A673 (cell line): ENCODE measurements at regions not wholly inside any gene's neighbourhood (a gene's known extent, or its start where the extent isn't known, plus 50 kb on each side); places are given as distances from the start of the nearest gene placed in this dataset.
"Not testable (repeated sequence)": the region's sequence is repeated elsewhere in the genome, so short reads cannot be mapped to it uniquely, and the experiment has no call there.

ENCODE experiments used
- BruUV-seq: library from RNA; stranded (reverse); fragments of 400-500 nt; replicated peaks from 2 replicates; lab custom pipeline; 2021; lab: Mats Ljungman, UMichigan
- CTCF ChIA-PET: fragments of 300-600 bp; sonication (Branson Sonifier 250); formaldehyde crosslinking; loops from one replicate; lab custom pipeline; 2022; ENCODE audit warnings: antibody characterized with exemption; lab: Charles Lee
- POLR2A ChIA-PET: fragments of 300-600 bp; sonication (Branson Sonifier 250); formaldehyde crosslinking; loops from one replicate; lab custom pipeline; 2022; ENCODE audit warnings: antibody characterized with exemption; ENCODE audit not compliant: low non-redundant PET; lab: Charles Lee
- DNase-seq: peaks from one replicate; pipeline ENCODE4 v3.0.0-alpha.2; 2015; ENCODE audit warnings: low spot score
- H3K27ac ChIP-seq: fragments of 200-600 bp; sonication (generic); 2 replicates; pipeline ENCODE4 v1.5.1; 2016; ENCODE audit warnings: mixed run types, low read depth, mild to moderate bottlenecking, mixed read lengths, antibody characterized with exemption, low read length; ENCODE audit not compliant: poor library complexity, severe bottlenecking
- H3K27me3 ChIP-seq: fragments of 200-600 bp; sonication (generic); replicated peaks from 2 replicates; pipeline ENCODE4 v1.6.1; 2017; ENCODE audit warnings: mixed run types, low read depth, mild to moderate bottlenecking, mixed read lengths, antibody characterized with exemption, low read length; ENCODE audit not compliant: insufficient read depth, poor library complexity
- H3K36me3 ChIP-seq: fragments of 200-600 bp; sonication (generic); 2 replicates; pipeline ENCODE4 v1.6.1; 2016; ENCODE audit warnings: mixed run types, mild to moderate bottlenecking, mixed read lengths, antibody characterized with exemption, low read length; ENCODE audit not compliant: insufficient read depth, poor library complexity, severe bottlenecking
- H3K4me1 ChIP-seq: fragments of 200-600 bp; sonication (generic); 2 replicates; pipeline ENCODE4 v1.6.1; 2017; ENCODE audit warnings: mixed run types, mild to moderate bottlenecking, mixed read lengths, antibody characterized with exemption, low read length; ENCODE audit not compliant: insufficient read depth, poor library complexity, severe bottlenecking
- H3K4me3 ChIP-seq: fragments of 200-600 bp; sonication (generic); 2 replicates; pipeline ENCODE4 v1.5.1; 2016; ENCODE audit warnings: low read depth, mixed run types, mild to moderate bottlenecking, mixed read lengths, low read length; ENCODE audit not compliant: poor library complexity, severe bottlenecking
- H3K9me3 ChIP-seq: fragments of 200-600 bp; sonication (generic); 2 replicates; pipeline ENCODE4 v1.6.1; 2016; ENCODE audit warnings: mixed run types, low read depth, mild to moderate bottlenecking, mixed read lengths, antibody characterized with exemption, low read length; ENCODE audit not compliant: poor library complexity, severe bottlenecking
- EZH2 ChIP-seq: fragments of 200-600 bp; sonication (generic); IDR thresholded peaks from 2 replicates; pipeline ENCODE4 v1.6.1; 2017; ENCODE audit warnings: borderline replicate concordance, low read depth, mild to moderate bottlenecking, mixed read lengths, antibody characterized with exemption, low read length; ENCODE audit not compliant: poor library complexity, severe bottlenecking
- intact Hi-C: fragments of 100-400 bp; cut with micrococcal nuclease; formaldehyde crosslinking; loops from one replicate; pipeline ENCODE4 v1.10.0; 2022; ENCODE audit not compliant: unreplicated experiment
- TF ChIP-seq, protein P1 (sequence below): fragments of 300-800, 200-600 bp; sonication (generic); conservative IDR thresholded peaks from 2 replicates; pipeline ENCODE4 v1.5.1; 2017; ENCODE audit warnings: low read depth, mild to moderate bottlenecking, antibody characterized with exemption, low read length, moderate library complexity, mixed read lengths

DNA sequence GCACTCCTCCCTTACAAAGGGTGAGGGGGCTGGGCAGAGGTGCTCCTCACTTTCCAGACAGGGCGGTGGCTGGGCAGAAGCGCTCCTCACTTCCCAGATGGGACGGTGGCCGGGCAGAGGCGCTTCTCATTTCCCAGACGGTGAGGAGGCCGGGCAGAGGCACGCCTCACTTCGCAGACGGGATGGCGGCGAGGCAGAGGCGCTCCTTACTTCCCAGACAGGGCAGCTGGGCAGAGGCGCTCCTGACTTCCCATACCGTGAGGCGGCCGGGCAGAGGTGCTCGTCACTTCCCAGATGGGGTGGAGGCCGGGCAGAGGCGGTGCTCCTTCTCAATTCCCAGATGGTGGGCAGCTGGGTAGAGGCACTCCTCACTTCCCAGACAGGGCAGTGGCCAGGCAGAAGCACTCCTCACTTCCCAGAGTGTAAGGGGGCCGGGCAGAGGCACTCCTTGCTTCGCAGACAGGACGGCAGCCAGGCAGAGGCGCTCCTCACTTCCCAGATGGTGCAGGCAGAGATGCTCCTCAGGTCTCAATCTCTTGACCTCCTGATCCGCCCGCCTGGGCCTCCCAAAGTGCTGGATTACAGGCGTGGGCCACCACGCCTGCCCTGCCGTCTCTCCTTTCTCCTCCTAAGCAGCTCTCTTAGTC is 1623.9 kb upstream of the GOT2 start:
- H3K4me3 ChIP-seq, H3K36me3 ChIP-seq, CTCF ChIA-PET, POLR2A ChIA-PET, H3K27ac ChIP-seq, DNase-seq, H3K27me3 ChIP-seq, H3K4me1 ChIP-seq, intact Hi-C loops, BruUV-seq, H3K9me3 ChIP-seq: not testable (repeated sequence)

DNA sequence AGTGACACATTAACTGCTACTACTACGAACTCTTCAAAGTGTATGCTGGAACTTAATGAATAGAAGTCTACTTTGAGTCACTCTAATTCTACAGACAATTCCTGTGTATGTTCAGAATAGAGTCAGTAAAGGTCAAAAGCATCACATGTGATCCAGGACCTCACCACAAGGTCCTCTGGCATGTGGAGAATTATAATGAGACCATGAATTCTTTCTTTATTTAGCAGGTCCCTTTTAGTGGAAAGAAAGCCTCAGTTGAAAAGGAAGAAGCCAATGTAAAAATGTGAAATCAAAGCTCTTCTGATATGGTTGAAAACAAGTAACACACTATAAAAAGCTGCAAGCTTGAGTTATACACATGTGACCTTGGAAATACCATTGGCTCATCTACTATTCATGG is 1612.1 kb upstream of the GOT2 start:
- H3K27me3 ChIP-seq: no peaks in the 10 kb centered on the region
- no peaks in the 10 kb centered on the region for H3K4me1 ChIP-seq
- no peak overlapping the region for H3K27ac ChIP-seq
- no peak overlapping the region for H3K4me3 ChIP-seq
- intact Hi-C loops: no loop called here
- no peak for TF ChIP-seq EZH2
- TF ChIP-seq, protein P1, sequence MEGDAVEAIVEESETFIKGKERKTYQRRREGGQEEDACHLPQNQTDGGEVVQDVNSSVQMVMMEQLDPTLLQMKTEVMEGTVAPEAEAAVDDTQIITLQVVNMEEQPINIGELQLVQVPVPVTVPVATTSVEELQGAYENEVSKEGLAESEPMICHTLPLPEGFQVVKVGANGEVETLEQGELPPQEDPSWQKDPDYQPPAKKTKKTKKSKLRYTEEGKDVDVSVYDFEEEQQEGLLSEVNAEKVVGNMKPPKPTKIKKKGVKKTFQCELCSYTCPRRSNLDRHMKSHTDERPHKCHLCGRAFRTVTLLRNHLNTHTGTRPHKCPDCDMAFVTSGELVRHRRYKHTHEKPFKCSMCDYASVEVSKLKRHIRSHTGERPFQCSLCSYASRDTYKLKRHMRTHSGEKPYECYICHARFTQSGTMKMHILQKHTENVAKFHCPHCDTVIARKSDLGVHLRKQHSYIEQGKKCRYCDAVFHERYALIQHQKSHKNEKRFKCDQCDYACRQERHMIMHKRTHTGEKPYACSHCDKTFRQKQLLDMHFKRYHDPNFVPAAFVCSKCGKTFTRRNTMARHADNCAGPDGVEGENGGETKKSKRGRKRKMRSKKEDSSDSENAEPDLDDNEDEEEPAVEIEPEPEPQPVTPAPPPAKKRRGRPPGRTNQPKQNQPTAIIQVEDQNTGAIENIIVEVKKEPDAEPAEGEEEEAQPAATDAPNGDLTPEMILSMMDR: no peak
- ChIA-PET CTCF (no interaction called here), POLR2A (no interaction called here)
- BruUV-seq: no TSS peak
- no peaks in the 10 kb centered on the region for H3K36me3 ChIP-seq
- H3K9me3 ChIP-seq: no peaks in the 10 kb centered on the region
- no peak for DNase-seq

DNA sequence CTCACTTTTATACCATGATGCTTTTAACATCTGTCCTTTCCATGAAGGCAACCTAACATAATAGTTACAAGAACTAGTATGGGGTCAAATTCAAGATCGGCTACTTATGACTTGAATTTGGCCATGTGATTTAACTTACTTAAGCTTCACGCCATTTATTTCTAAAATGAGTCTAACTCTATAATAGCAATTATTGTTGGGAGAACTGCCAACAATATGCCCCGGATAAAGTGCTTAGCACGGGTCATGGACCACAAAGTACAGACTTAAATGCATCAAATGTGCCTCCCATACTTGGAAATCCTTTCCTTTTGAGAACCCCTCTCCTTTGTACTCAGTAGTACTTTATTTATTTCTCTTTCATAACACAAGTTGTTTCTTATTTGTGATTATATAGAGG is 1603.6 kb upstream of the GOT2 start:
- no peaks in the 10 kb centered on the region for H3K4me1 ChIP-seq
- H3K4me3 ChIP-seq: no peak overlapping the region
- no peaks in the 10 kb centered on the region for H3K27me3 ChIP-seq
- BruUV-seq: no TSS peak
- H3K27ac ChIP-seq: no peak overlapping the region
- TF ChIP-seq, protein P1: no peak
- no peak for TF ChIP-seq EZH2
- ChIA-PET POLR2A (no interaction called here), CTCF (no interaction called here)
- H3K36me3 ChIP-seq: no peaks in the 10 kb centered on the region
- H3K9me3 ChIP-seq: no peaks in the 10 kb centered on the region
- no peak for DNase-seq
- intact Hi-C loops: no loop called here

DNA sequence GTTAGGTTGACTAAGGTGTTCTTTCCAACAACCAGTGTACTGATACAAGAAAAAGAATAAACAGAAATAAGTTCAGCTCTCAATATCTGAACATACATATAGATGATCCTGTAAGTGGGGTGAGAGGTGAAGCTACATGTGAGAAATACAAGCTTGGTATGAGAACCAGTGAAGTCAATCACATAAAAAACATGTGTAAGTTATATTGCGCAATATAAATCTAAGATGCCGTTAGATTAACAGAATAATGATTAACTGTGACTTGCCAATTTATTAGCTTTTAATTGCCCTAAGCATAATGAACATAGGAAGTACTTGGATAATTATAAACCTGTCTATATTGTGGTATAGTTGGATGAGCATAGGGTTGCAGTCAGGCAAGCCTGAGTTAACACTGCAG is 1597.1 kb upstream of the GOT2 start:
- BruUV-seq: no TSS peak
- no peak for TF ChIP-seq EZH2
- TF ChIP-seq, protein P1: no peak

More for the DNA sequence above, 1597.1 kb upstream of the GOT2 start:
- H3K36me3 ChIP-seq: no peaks in the 10 kb centered on the region
- POLR2A ChIA-PET: no interaction called here
- H3K27ac ChIP-seq: no peak overlapping the region
- H3K4me1 ChIP-seq: no peaks in the 10 kb centered on the region
- DNase-seq: no peak
- H3K4me3 ChIP-seq: no peak overlapping the region
- intact Hi-C loops: no loop called here
- H3K9me3 ChIP-seq: no peaks in the 10 kb centered on the region
- H3K27me3 ChIP-seq: no peaks in the 10 kb centered on the region
- CTCF ChIA-PET: no interaction called here
